GM21529 (cell line): ENCODE measurements at regions not wholly inside any gene's neighbourhood (a gene's known extent, or its start where the extent isn't known, plus 50 kb on each side); places are given as distances from the start of the nearest gene placed in this dataset.
A peak's percentile ranks its signal among the peaks of the same experiment; 100 is the strongest.
"Not testable (repeated sequence)": the region's sequence is repeated elsewhere in the genome, so short reads cannot be mapped to it uniquely, and the experiment has no call there.

Experiments
- ATAC-seq: cut with Tn5 transposase; IDR thresholded peaks from one replicate; pipeline ENCODE4 v1.9.1; 2021; ENCODE audit not compliant: unreplicated experiment

GRCh38 chr6:43891072-43891870, 121.3 kb downstream of the VEGFA start:
- no peak for ATAC-seq

GRCh38 chr6:43890197-43891062, 120.4 kb downstream of the VEGFA start:
- no peak for ATAC-seq

GRCh38 chr6:43887906-43888683, 118.1 kb downstream of the VEGFA start:
- ATAC-seq, result no peak

GRCh38 chr6:43887340-43887858, 117.4 kb downstream of the VEGFA start:
- no peak for ATAC-seq

- ATAC-seq, result no peak
Measured at GRCh38 chr6:43886717-43887339, 116.8 kb downstream of the VEGFA start.

- ATAC-seq, result no peak
Measured at GRCh38 chr6:43886067-43886461, 116.1 kb downstream of the VEGFA start.

- no peak for ATAC-seq
Measured at GRCh38 chr6:43885399-43886066, 115.5 kb downstream of the VEGFA start.

GRCh38 chr6:43884652-43885022, 114.6 kb downstream of the VEGFA start:
- ATAC-seq, result no peak

GRCh38 chr6:43883847-43884651, 114.0 kb downstream of the VEGFA start:
- ATAC-seq, result peak; percentile 68

- ATAC-seq, result not testable (repeated sequence)
Measured at GRCh38 chr6:43882690-43883448, 112.9 kb downstream of the VEGFA start.

GRCh38 chr6:43880236-43881137, 110.5 kb downstream of the VEGFA start:
- ATAC-seq, result no peak

GRCh38 chr6:43879722-43880121, 109.7 kb downstream of the VEGFA start:
- no peak for ATAC-seq

GRCh38 chr6:43878823-43879495, 108.9 kb downstream of the VEGFA start:
- no peak for ATAC-seq

- ATAC-seq, result no peak
Measured at GRCh38 chr6:43878127-43878634, 108.2 kb downstream of the VEGFA start.

GRCh38 chr6:43877463-43878126, 107.6 kb downstream of the VEGFA start:
- ATAC-seq, result no peak

GRCh38 chr6:43877036-43877435, 107.0 kb downstream of the VEGFA start:
- no peak for ATAC-seq
